ENCODE measurements at regions not wholly inside any gene's neighbourhood (a gene's known extent, or its start where the extent isn't known, plus 50 kb on each side); places are given as distances from the start of the nearest gene placed in this dataset.
"Not testable (repeated sequence)": the region's sequence is repeated elsewhere in the genome, so short reads cannot be mapped to it uniquely, and the experiment has no call there.

DNA sequence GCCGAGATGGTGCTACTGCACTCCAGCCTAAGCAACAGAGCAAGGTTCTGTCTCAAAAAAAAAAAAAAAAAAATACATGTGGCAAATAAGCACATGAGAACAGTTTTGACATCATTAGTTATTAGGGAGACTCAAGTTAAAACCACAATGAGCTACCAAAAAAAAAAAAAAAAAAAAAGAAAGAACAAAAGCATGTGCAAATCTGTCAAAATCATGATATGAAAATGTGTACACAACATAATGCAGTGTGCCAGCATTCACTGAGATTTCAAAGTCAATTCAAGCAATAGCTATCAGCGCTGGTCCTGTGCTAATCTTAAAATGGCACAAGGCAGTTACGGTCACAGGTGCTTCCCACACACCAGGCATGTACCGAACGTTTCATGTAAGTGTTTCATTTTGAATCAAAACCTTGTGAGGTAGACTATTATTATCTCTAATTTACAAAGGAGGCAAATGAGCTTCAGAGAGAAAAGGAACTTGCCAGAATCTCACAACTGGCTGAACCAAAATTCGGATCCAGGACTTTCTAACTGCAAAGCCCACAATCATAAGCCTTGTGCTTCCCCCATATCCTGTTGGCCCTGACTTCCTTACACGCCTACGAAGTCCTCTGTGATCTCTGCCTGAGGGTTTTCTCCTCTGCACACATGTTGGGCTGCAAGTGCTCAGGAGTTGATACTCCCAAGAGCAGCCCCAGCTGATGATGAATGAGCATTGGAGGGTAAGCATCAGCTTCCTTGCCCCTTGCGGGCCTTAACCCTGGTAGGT, 200.1 kb upstream of the PROK2 start:
- Histone ChIP-seq H3K27me3 (ENCODE audit: control insufficient read depth, insufficient read depth, low read length) (no peaks in the 10 kb centered on the region), H3K4me3 (ENCODE audit: low read length) (no peak overlapping the region), H3K27ac (ENCODE audit: low read length) (no peak overlapping the region), H3K4me1 (ENCODE audit: control insufficient read depth, low read depth, low read length) (no peaks in the 10 kb centered on the region), H3K9ac (ENCODE audit: low read length) (no peak overlapping the region), H3K36me3 (ENCODE audit: control insufficient read depth, low read depth, low read length) (no peaks in the 10 kb centered on the region), H3K9me3 (ENCODE audit: control insufficient read depth, low read depth, low read length) (no peaks in the 10 kb centered on the region)

DNA sequence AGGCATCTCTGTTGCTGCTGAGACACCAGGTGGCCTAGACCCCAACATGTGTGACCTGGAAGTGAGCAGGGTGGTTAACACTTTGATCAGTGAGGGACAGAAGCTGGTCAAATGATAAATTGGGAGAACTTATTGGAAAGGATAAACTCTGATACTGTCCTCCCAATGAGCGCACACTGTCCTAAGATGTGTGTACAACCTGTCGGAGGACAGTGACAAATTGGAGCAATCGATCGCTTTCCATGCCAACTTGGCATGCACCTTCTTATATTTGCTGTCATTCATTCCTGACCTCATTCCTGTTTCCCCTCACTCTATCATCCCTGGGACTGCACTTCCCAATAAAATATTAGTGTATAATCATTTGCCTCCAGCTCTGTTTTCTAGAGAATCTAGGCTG, 198.7 kb upstream of the PROK2 start:
- Histone ChIP-seq H3K4me1 (ENCODE audit: control insufficient read depth, low read depth, low read length) (no peaks in the 10 kb centered on the region), H3K27me3 (ENCODE audit: control insufficient read depth, insufficient read depth, low read length) (no peaks in the 10 kb centered on the region), H3K36me3 (ENCODE audit: control insufficient read depth, low read depth, low read length) (no peaks in the 10 kb centered on the region), H3K27ac (ENCODE audit: low read length) (no peak overlapping the region), H3K9ac (ENCODE audit: low read length) (no peak overlapping the region), H3K9me3 (ENCODE audit: control insufficient read depth, low read depth, low read length) (no peaks in the 10 kb centered on the region), H3K4me3 (ENCODE audit: low read length) (no peak overlapping the region)

- H3K9ac ChIP-seq (ENCODE audit: low read length); H3K36me3 ChIP-seq (ENCODE audit: control insufficient read depth, low read depth, low read length); H3K9me3 ChIP-seq (ENCODE audit: control insufficient read depth, low read depth, low read length); H3K4me3 ChIP-seq (ENCODE audit: low read length); H3K27me3 ChIP-seq (ENCODE audit: control insufficient read depth, insufficient read depth, low read length); H3K27ac ChIP-seq (ENCODE audit: low read length); H3K4me1 ChIP-seq (ENCODE audit: control insufficient read depth, low read depth, low read length): not testable (repeated sequence)
Observed at GRCh38 chr3:71982506-71983258, 197.7 kb upstream of the PROK2 start.

- Histone ChIP-seq H3K27ac (ENCODE audit: low read length) (no peak overlapping the region), H3K9ac (ENCODE audit: low read length) (no peak overlapping the region), H3K4me1 (ENCODE audit: control insufficient read depth, low read depth, low read length) (no peaks in the 10 kb centered on the region), H3K36me3 (ENCODE audit: control insufficient read depth, low read depth, low read length) (no peaks in the 10 kb centered on the region), H3K9me3 (ENCODE audit: control insufficient read depth, low read depth, low read length) (no peaks in the 10 kb centered on the region), H3K4me3 (ENCODE audit: low read length) (no peak overlapping the region), H3K27me3 (ENCODE audit: control insufficient read depth, insufficient read depth, low read length) (no peaks in the 10 kb centered on the region)
Observed at GRCh38 chr3:71979175-71979574, 194.2 kb upstream of the PROK2 start.

- Histone ChIP-seq H3K36me3 (ENCODE audit: control insufficient read depth, low read depth, low read length) (no peaks in the 10 kb centered on the region), H3K4me3 (ENCODE audit: low read length) (no peak overlapping the region), H3K4me1 (ENCODE audit: control insufficient read depth, low read depth, low read length) (no peaks in the 10 kb centered on the region), H3K9me3 (ENCODE audit: control insufficient read depth, low read depth, low read length) (no peaks in the 10 kb centered on the region), H3K27me3 (ENCODE audit: control insufficient read depth, insufficient read depth, low read length) (no peaks in the 10 kb centered on the region), H3K27ac (ENCODE audit: low read length) (no peak overlapping the region), H3K9ac (ENCODE audit: low read length) (no peak overlapping the region)
Observed at GRCh38 chr3:71978150-71978721, 193.3 kb upstream of the PROK2 start.

- H3K27me3 ChIP-seq (ENCODE audit: control insufficient read depth, insufficient read depth, low read length): no peaks in the 10 kb centered on the region
- no peak overlapping the region for H3K27ac ChIP-seq (ENCODE audit: low read length)
- no peak overlapping the region for H3K4me3 ChIP-seq (ENCODE audit: low read length)
- H3K4me1 ChIP-seq (ENCODE audit: control insufficient read depth, low read depth, low read length): no peaks in the 10 kb centered on the region
- H3K9ac ChIP-seq (ENCODE audit: low read length): no peak overlapping the region
- no peaks in the 10 kb centered on the region for H3K36me3 ChIP-seq (ENCODE audit: control insufficient read depth, low read depth, low read length)
- H3K9me3 ChIP-seq (ENCODE audit: control insufficient read depth, low read depth, low read length): no peaks in the 10 kb centered on the region
Observed at GRCh38 chr3:71977525-71977924, 192.6 kb upstream of the PROK2 start.

GRCh38 chr3:71975573-71975972, 190.6 kb upstream of the PROK2 start:
- Histone ChIP-seq H3K36me3 (ENCODE audit: control insufficient read depth, low read depth, low read length) (no peaks in the 10 kb centered on the region), H3K27ac (ENCODE audit: low read length) (no peak overlapping the region), H3K9me3 (ENCODE audit: control insufficient read depth, low read depth, low read length) (no peaks in the 10 kb centered on the region), H3K27me3 (ENCODE audit: control insufficient read depth, insufficient read depth, low read length) (no peaks in the 10 kb centered on the region), H3K9ac (ENCODE audit: low read length) (no peak overlapping the region), H3K4me3 (ENCODE audit: low read length) (no peak overlapping the region), H3K4me1 (ENCODE audit: control insufficient read depth, low read depth, low read length) (no peaks in the 10 kb centered on the region)

- Histone ChIP-seq H3K36me3 (ENCODE audit: control insufficient read depth, low read depth, low read length) (no peaks in the 10 kb centered on the region), H3K4me3 (ENCODE audit: low read length) (no peak overlapping the region), H3K9ac (ENCODE audit: low read length) (no peak overlapping the region), H3K4me1 (ENCODE audit: control insufficient read depth, low read depth, low read length) (no peaks in the 10 kb centered on the region), H3K27me3 (ENCODE audit: control insufficient read depth, insufficient read depth, low read length) (no peaks in the 10 kb centered on the region), H3K9me3 (ENCODE audit: control insufficient read depth, low read depth, low read length) (no peaks in the 10 kb centered on the region), H3K27ac (ENCODE audit: low read length) (no peak overlapping the region)
Observed at GRCh38 chr3:71974786-71975185, 189.8 kb upstream of the PROK2 start.

DNA sequence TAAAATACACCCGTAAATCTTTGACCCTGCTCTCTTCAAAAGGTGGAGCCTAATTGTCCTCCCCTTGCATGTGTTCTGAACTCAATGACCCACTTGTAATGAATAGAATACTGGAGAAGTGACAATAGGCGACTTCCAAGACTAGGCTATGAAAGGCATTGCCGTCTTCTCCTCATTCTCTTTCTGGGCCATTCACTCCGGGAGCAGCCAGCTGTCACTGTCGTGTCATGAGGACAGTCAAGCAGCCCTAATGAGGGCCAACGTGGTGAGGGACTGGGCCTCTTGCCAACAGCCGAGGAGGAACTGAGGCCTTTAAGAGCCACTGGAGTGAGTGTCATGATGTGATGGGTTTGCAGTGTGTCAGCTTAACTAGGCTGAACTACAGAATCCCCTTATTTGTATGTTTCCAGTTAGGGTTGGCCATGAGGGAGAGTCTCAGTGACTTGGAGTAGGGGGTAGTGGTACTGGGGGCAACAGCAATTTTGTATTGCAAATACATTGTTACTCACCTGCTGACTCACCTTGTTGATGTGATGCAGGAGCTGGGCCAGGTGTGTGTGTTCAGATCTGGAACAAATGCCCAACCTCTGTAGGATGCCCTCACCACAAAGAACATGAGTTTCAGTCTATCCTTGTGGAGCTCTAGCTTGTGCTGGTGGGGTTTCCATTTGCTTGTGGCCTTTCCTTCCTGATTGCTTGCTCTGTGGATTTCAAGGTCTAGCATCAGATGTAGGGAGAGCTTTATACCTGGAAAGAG, 188.5 kb upstream of the PROK2 start:
- no peak overlapping the region for H3K9ac ChIP-seq (ENCODE audit: low read length)
- H3K36me3 ChIP-seq (ENCODE audit: control insufficient read depth, low read depth, low read length): no peaks in the 10 kb centered on the region
- no peak overlapping the region for H3K4me3 ChIP-seq (ENCODE audit: low read length)
- H3K9me3 ChIP-seq (ENCODE audit: control insufficient read depth, low read depth, low read length): no peaks in the 10 kb centered on the region
- H3K27ac ChIP-seq (ENCODE audit: low read length): no peak overlapping the region
- H3K27me3 ChIP-seq (ENCODE audit: control insufficient read depth, insufficient read depth, low read length): no peaks in the 10 kb centered on the region
- H3K4me1 ChIP-seq (ENCODE audit: control insufficient read depth, low read depth, low read length): no peaks in the 10 kb centered on the region

- no peak overlapping the region for H3K9ac ChIP-seq (ENCODE audit: low read length)
- no peak overlapping the region for H3K27ac ChIP-seq (ENCODE audit: low read length)
- H3K9me3 ChIP-seq (ENCODE audit: control insufficient read depth, low read depth, low read length): no peaks in the 10 kb centered on the region
- H3K36me3 ChIP-seq (ENCODE audit: control insufficient read depth, low read depth, low read length): no peaks in the 10 kb centered on the region
- H3K4me3 ChIP-seq (ENCODE audit: low read length): no peak overlapping the region
- H3K4me1 ChIP-seq (ENCODE audit: control insufficient read depth, low read depth, low read length): no peaks in the 10 kb centered on the region
- no peaks in the 10 kb centered on the region for H3K27me3 ChIP-seq (ENCODE audit: control insufficient read depth, insufficient read depth, low read length)
Observed at GRCh38 chr3:71972031-71972430, 187.1 kb upstream of the PROK2 start.

- H3K27ac ChIP-seq (ENCODE audit: low read length): no peak overlapping the region
- no peaks in the 10 kb centered on the region for H3K36me3 ChIP-seq (ENCODE audit: control insufficient read depth, low read depth, low read length)
Observed at GRCh38 chr3:71968544-71968943, 183.6 kb upstream of the PROK2 start.

More at GRCh38 chr3:71968544-71968943, 183.6 kb upstream of the PROK2 start:
- H3K4me1 ChIP-seq (ENCODE audit: control insufficient read depth, low read depth, low read length): no peaks in the 10 kb centered on the region
- H3K4me3 ChIP-seq (ENCODE audit: low read length): no peak overlapping the region
- H3K9ac ChIP-seq (ENCODE audit: low read length): no peak overlapping the region
- H3K27me3 ChIP-seq (ENCODE audit: control insufficient read depth, insufficient read depth, low read length): no peaks in the 10 kb centered on the region
- H3K9me3 ChIP-seq (ENCODE audit: control insufficient read depth, low read depth, low read length): no peaks in the 10 kb centered on the region
